ENCODE measurements at regions not wholly inside any gene's neighbourhood (a gene's known extent, or its start where the extent isn't known, plus 50 kb on each side); places are given as distances from the start of the nearest gene placed in this dataset.

- no peaks in the 10 kb centered on the region for H3K36me3 ChIP-seq (ENCODE audit: control insufficient read depth, insufficient read depth, low read length)
- H3K27me3 ChIP-seq (replicated peaks; ENCODE audit: control insufficient read depth, insufficient read depth, low read length) = no peaks in the 10 kb centered on the region
- no peak overlapping the region for H3K4me3 ChIP-seq (replicated peaks; ENCODE audit: low read depth, low read length)
- TF ChIP-seq CTCF (IDR thresholded peaks at IDR 0.05; ENCODE audit: insufficient read depth, low read length, poor library complexity, severe bottlenecking) = no peak
- no peak for DNase-seq (ENCODE audit: extremely low read depth, insufficient read length)
Observed at GRCh38 chr10:22852712-22853353, 75.0 kb upstream of the ARMC3 start.

- no peak for DNase-seq (ENCODE audit: extremely low read depth, insufficient read length)
- Histone ChIP-seq H3K27me3 (replicated peaks; ENCODE audit: control insufficient read depth, insufficient read depth, low read length) (no peaks in the 10 kb centered on the region), H3K36me3 (ENCODE audit: control insufficient read depth, insufficient read depth, low read length) (no peaks in the 10 kb centered on the region), H3K4me3 (replicated peaks; ENCODE audit: low read depth, low read length) (no peak overlapping the region)
- no peak for TF ChIP-seq CTCF (IDR thresholded peaks at IDR 0.05; ENCODE audit: insufficient read depth, low read length, poor library complexity, severe bottlenecking)
Observed at GRCh38 chr10:22851865-22852239, 76.0 kb upstream of the ARMC3 start.

- TF ChIP-seq CTCF (IDR thresholded peaks at IDR 0.05; ENCODE audit: insufficient read depth, low read length, poor library complexity, severe bottlenecking) = no peak
- Histone ChIP-seq H3K27me3 (replicated peaks; ENCODE audit: control insufficient read depth, insufficient read depth, low read length) (no peaks in the 10 kb centered on the region), H3K4me3 (replicated peaks; ENCODE audit: low read depth, low read length) (no peak overlapping the region), H3K36me3 (ENCODE audit: control insufficient read depth, insufficient read depth, low read length) (no peaks in the 10 kb centered on the region)
- DNase-seq (ENCODE audit: extremely low read depth, insufficient read length) = no peak
Observed at GRCh38 chr10:22850541-22850940, 77.3 kb upstream of the ARMC3 start.

GRCh38 chr10:22849077-22849805 lies 78.6 kb upstream of the ARMC3 start:
- H3K27me3 ChIP-seq (replicated peaks; ENCODE audit: control insufficient read depth, insufficient read depth, low read length) = no peaks in the 10 kb centered on the region
- no peak for DNase-seq (ENCODE audit: extremely low read depth, insufficient read length)
- TF ChIP-seq CTCF (IDR thresholded peaks at IDR 0.05; ENCODE audit: insufficient read depth, low read length, poor library complexity, severe bottlenecking) = no peak

GRCh38 chr10:22848509-22848908 lies 79.3 kb upstream of the ARMC3 start:
- DNase-seq (ENCODE audit: extremely low read depth, insufficient read length) = no peak
- Histone ChIP-seq H3K36me3 (ENCODE audit: control insufficient read depth, insufficient read depth, low read length) (no peaks in the 10 kb centered on the region), H3K4me3 (replicated peaks; ENCODE audit: low read depth, low read length) (no peak overlapping the region), H3K27me3 (replicated peaks; ENCODE audit: control insufficient read depth, insufficient read depth, low read length) (no peaks in the 10 kb centered on the region)
- no peak for TF ChIP-seq CTCF (IDR thresholded peaks at IDR 0.05; ENCODE audit: insufficient read depth, low read length, poor library complexity, severe bottlenecking)

More at GRCh38 chr10:22849077-22849805, 78.6 kb upstream of the ARMC3 start:
- Histone ChIP-seq H3K4me3 (replicated peaks; ENCODE audit: low read depth, low read length) (no peak overlapping the region), H3K36me3 (ENCODE audit: control insufficient read depth, insufficient read depth, low read length) (no peaks in the 10 kb centered on the region)
